ENCODE measurements at regions not wholly inside any gene's neighbourhood (a gene's known extent, or its start where the extent isn't known, plus 50 kb on each side); places are given as distances from the start of the nearest gene placed in this dataset.

GRCh38 chr15:25936004-25936403 lies 72.9 kb upstream of the ATP10A start:
- TF ChIP-seq CTCF (IDR thresholded peaks at IDR 0.05) (no peak), POLR2AphosphoS5 (IDR thresholded peaks at IDR 0.05) (no peak)

Data from prostate gland (tissue), 2 donors.